Stomach smooth muscle (tissue), 2 donors: ENCODE measurements at regions not wholly inside any gene's neighbourhood (a gene's known extent, or its start where the extent isn't known, plus 50 kb on each side); places are given as distances from the start of the nearest gene placed in this dataset.

Source experiments
- H3K27ac ChIP-seq: one replicate; pipeline ENCODE4 v1.7.0; 2013; ENCODE audit warnings: mild to moderate bottlenecking, low read length, inconsistent platforms
- H3K27me3 ChIP-seq, 2 donors: one replicate each; pipeline ENCODE4 v1.7.0; 2013; ENCODE audit warnings: low read length in 2 of 2; ENCODE audit not compliant: insufficient read depth in 2 of 2, control insufficient read depth in 1 of 2
- H3K36me3 ChIP-seq, 2 donors: one replicate each; pipeline ENCODE4 v1.7.0; 2013; ENCODE audit warnings: low read length in 2 of 2; ENCODE audit not compliant: control insufficient read depth in 2 of 2, insufficient read depth in 2 of 2
- H3K4me1 ChIP-seq: one replicate; pipeline ENCODE4 v1.7.0; 2013; ENCODE audit warnings: low read length; ENCODE audit not compliant: control insufficient read depth, insufficient read depth
- H3K4me3 ChIP-seq, 2 donors: one replicate each; pipeline ENCODE4 v1.7.0; 2013; ENCODE audit warnings: low read length in 2 of 2
- H3K9ac ChIP-seq, 2 donors: one replicate each; pipeline ENCODE4 v1.7.0; 2013; ENCODE audit warnings: low read length in 2 of 2, mild to moderate bottlenecking in 1 of 2
- H3K9me3 ChIP-seq, 2 donors: one replicate each; pipeline ENCODE4 v1.7.0; 2013; ENCODE audit warnings: low read length in 2 of 2; ENCODE audit not compliant: control insufficient read depth in 2 of 2
- donor health status: healthy.
- donor health status: Pancreatic carcinoma.

DNA sequence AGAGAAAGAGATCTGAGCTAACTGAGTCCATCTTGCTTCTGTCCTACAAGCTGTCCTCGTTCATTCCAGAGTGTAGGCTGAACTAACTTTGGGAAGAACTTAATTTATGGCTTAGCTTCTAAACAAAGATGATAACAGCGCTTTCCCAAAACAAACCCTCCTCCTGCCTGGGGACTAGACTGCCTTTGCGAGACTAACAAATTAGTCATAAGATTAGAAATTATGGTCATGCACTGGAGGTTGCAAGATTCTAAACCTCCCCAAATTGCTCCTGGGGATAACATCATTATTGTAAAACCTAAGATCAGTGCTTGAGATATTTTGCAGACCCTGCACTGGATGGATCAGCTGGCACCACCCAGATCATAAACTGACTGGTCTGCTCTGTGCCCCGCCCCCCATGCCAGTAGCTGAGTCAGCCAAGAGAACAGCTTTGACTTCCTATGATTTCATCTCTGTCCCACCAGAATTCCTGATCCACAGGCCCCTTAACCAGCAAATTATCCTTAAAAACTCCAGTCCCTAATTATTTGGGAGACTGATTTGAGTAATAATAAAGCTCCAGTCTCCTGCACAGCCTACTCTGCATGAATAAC lies 883.3 kb downstream of the TRIML1 start:
- Histone ChIP-seq H3K4me1 (no peaks in the 10 kb centered on the region), H3K36me3 (no peaks in the 10 kb centered on the region), H3K9ac (no peak overlapping the region), H3K9me3 (no peaks in the 10 kb centered on the region), H3K27ac (no peak overlapping the region), H3K27me3 (no peaks in the 10 kb centered on the region), H3K4me3 (no peak overlapping the region)

- H3K27ac ChIP-seq: no peak overlapping the region
- no peaks in the 10 kb centered on the region for H3K9me3 ChIP-seq
- no peaks in the 10 kb centered on the region for H3K36me3 ChIP-seq
- H3K4me3 ChIP-seq: no peak overlapping the region
- H3K9ac ChIP-seq: no peak overlapping the region
- H3K4me1 ChIP-seq: no peaks in the 10 kb centered on the region
- no peaks in the 10 kb centered on the region for H3K27me3 ChIP-seq
These were observed 890.8 kb downstream of the TRIML1 start for GRCh38 chr4:189029976-189030504.

DNA sequence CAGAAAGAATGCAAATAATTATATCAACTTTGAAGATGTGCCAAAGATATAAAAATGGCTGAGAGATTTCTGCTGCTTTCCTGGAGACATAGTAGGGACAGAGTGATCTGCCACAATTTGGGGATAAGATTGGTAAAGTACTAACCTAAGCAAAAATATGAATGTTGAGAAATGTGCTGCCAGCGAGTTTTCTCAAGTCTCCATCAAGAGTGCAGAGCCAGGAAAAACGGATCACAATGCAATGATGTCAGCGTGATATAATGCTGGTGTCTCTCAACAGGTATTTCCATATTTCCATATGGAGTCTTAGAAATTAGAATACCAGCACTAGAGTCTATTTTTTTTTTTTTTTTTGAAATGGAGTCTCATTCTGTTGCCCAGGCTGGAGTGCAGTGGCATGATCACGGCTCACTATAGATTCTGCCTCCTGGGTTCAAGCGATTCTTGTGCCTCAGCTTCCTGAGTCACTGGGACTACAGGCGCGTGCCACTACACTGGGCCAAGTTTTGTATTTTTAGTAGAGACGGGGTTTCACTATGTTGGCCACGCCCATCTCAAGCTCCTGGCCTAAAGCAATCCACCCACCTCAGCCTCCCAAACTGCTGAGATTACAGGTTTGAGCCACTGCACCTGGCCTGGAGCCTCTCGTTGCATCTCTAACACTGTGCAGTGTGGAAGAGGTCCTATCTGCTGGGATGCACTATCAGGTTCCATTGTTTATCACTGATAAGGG lies 893.5 kb downstream of the TRIML1 start:
- no peaks in the 10 kb centered on the region for H3K27me3 ChIP-seq
- H3K9me3 ChIP-seq: no peaks in the 10 kb centered on the region
- H3K9ac ChIP-seq: no peak overlapping the region
- no peaks in the 10 kb centered on the region for H3K4me1 ChIP-seq
- no peaks in the 10 kb centered on the region for H3K36me3 ChIP-seq
- no peak overlapping the region for H3K4me3 ChIP-seq
- H3K27ac ChIP-seq: no peak overlapping the region

GRCh38 chr4:189033801-189034347 lies 894.6 kb downstream of the TRIML1 start:
- H3K4me3 ChIP-seq: no peak overlapping the region
- no peak overlapping the region for H3K27ac ChIP-seq
- no peaks in the 10 kb centered on the region for H3K9me3 ChIP-seq

GRCh38 chr4:189035091-189035490 lies 895.9 kb downstream of the TRIML1 start:
- Histone ChIP-seq H3K27me3 (no peaks in the 10 kb centered on the region), H3K36me3 (no peaks in the 10 kb centered on the region), H3K9ac (no peak overlapping the region), H3K9me3 (no peaks in the 10 kb centered on the region), H3K27ac (no peak overlapping the region), H3K4me3 (no peak overlapping the region), H3K4me1 (no peaks in the 10 kb centered on the region)

More at GRCh38 chr4:189033801-189034347, 894.6 kb downstream of the TRIML1 start:
- Histone ChIP-seq H3K4me1 (no peaks in the 10 kb centered on the region), H3K27me3 (no peaks in the 10 kb centered on the region), H3K9ac (no peak overlapping the region), H3K36me3 (no peaks in the 10 kb centered on the region)

- H3K9me3 ChIP-seq: no peaks in the 10 kb centered on the region
- H3K27me3 ChIP-seq: no peaks in the 10 kb centered on the region
- no peak overlapping the region for H3K4me3 ChIP-seq
- no peaks in the 10 kb centered on the region for H3K4me1 ChIP-seq
- no peak overlapping the region for H3K9ac ChIP-seq
- H3K27ac ChIP-seq: no peak overlapping the region
- H3K36me3 ChIP-seq: no peaks in the 10 kb centered on the region
These were observed 896.4 kb downstream of the TRIML1 start for GRCh38 chr4:189035654-189036053.

DNA sequence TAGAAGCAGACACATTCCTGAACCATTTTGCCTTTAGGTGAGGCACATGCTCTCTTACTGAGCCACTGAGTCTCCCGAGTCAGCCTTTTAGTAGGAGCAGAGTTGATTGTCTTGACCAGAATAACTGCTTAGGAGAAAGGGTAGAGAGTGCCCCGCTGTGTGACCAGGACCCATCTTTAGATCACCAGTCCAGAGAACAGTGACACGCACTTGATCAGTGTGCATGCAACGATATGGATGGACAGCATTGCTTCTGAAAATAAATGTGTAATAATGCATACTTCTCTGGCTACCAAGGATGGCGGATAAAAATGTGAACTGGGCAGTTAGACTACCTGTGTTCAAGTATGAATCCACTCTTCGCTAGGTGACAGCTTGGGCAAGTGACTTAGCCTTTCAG lies 897.7 kb downstream of the TRIML1 start:
- Histone ChIP-seq H3K9me3 (no peaks in the 10 kb centered on the region), H3K4me1 (no peaks in the 10 kb centered on the region), H3K36me3 (no peaks in the 10 kb centered on the region), H3K9ac (no peak overlapping the region), H3K27ac (no peak overlapping the region), H3K4me3 (no peak overlapping the region), H3K27me3 (no peaks in the 10 kb centered on the region)

DNA sequence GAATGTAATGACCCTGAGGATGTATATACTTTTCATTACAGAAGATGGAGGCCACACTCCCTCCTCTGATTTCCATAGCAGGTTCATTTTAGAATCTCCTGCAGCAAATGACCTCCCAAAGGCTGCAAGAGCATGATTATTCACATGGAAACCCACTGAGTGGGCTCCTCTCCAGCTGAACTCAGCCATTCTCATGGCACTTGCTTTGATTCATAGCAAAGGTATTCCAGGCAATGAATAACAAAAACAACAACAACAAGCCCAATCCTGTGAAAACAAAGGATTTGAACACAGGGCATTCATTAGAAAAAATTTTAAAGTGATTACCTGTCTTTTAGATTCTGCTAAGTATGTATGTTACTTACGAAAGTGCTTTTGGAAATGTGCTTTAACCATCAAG lies 894.0 kb upstream of the FRG1 start:
- Histone ChIP-seq H3K9ac (no peak overlapping the region), H3K27me3 (no peaks in the 10 kb centered on the region), H3K27ac (no peak overlapping the region), H3K9me3 (no peaks in the 10 kb centered on the region), H3K4me1 (no peaks in the 10 kb centered on the region), H3K4me3 (no peak overlapping the region), H3K36me3 (no peaks in the 10 kb centered on the region)

GRCh38 chr4:189048119-189048518 lies 892.6 kb upstream of the FRG1 start:
- Histone ChIP-seq H3K4me1 (no peaks in the 10 kb centered on the region), H3K9ac (no peak overlapping the region), H3K27ac (no peak overlapping the region), H3K36me3 (no peaks in the 10 kb centered on the region), H3K27me3 (no peaks in the 10 kb centered on the region), H3K9me3 (no peaks in the 10 kb centered on the region), H3K4me3 (no peak overlapping the region)

- Histone ChIP-seq H3K4me3 (no peak overlapping the region), H3K9me3 (no peaks in the 10 kb centered on the region), H3K36me3 (no peaks in the 10 kb centered on the region), H3K9ac (no peak overlapping the region), H3K4me1 (no peaks in the 10 kb centered on the region), H3K27ac (no peak overlapping the region), H3K27me3 (no peaks in the 10 kb centered on the region)
These were observed 891.0 kb upstream of the FRG1 start for GRCh38 chr4:189049682-189050081.

DNA sequence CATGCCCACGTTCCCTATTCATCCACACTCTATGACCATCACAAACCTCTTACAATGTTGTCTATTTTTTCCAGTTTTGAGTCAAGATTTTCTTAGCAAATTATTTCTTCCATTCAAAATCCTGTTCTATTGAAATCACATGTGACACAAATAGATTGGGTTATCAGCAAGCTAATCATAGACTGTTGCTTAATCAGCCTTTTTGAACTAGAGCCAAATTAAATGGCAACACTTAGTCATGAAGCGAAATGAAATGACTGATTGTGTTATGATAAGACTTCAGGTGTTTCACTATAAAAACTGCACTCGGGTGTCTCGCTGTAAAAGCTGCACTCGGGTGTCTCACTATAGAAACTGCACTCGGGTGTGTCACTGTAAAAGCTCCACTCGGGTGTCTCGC lies 890.0 kb upstream of the FRG1 start:
- Histone ChIP-seq H3K4me3 (no peak overlapping the region), H3K9me3 (no peaks in the 10 kb centered on the region), H3K27me3 (no peaks in the 10 kb centered on the region), H3K4me1 (no peaks in the 10 kb centered on the region), H3K9ac (no peak overlapping the region), H3K36me3 (no peaks in the 10 kb centered on the region), H3K27ac (no peak overlapping the region)
